HEK293T (cell line): ENCODE measurements at regions not wholly inside any gene's neighbourhood (a gene's known extent, or its start where the extent isn't known, plus 50 kb on each side); places are given as distances from the start of the nearest gene placed in this dataset.

Source experiments
- BHLHE40 ChIP-seq: fragments of 450-650 bp; IDR thresholded peaks from 2 replicates; pipeline ENCODE4 v1.6.1; 2016; ENCODE audit warnings: mild to moderate bottlenecking, moderate library complexity, borderline replicate concordance
- CTBP1 ChIP-seq: fragments of 450-650 bp; IDR thresholded peaks from 2 replicates; pipeline ENCODE4 v1.6.1; 2016; ENCODE audit warnings: borderline replicate concordance
- ELF4 ChIP-seq: fragments of 450-650 bp; IDR thresholded peaks from 2 replicates; pipeline ENCODE4 v1.6.1; 2017; ENCODE audit warnings: antibody characterized with exemption
- FOXK2 ChIP-seq: fragments of 450-650 bp; IDR thresholded peaks from 2 replicates; pipeline ENCODE4 v1.6.1; 2016; ENCODE audit warnings: mild to moderate bottlenecking
- L3MBTL2 ChIP-seq: fragments of 450-650 bp; conservative IDR thresholded peaks from 2 replicates; pipeline ENCODE4 v1.6.1; 2016; ENCODE audit warnings: mild to moderate bottlenecking
- NFRKB ChIP-seq: fragments of 450-650 bp; IDR thresholded peaks from 2 replicates; pipeline ENCODE4 v1.6.1; 2016; ENCODE audit warnings: mild to moderate bottlenecking, moderate library complexity
- SP1 ChIP-seq: fragments of 450-650 bp; IDR thresholded peaks from 2 replicates; pipeline ENCODE4 v1.6.1; 2017
- SUZ12 ChIP-seq: fragments of 450-650 bp; IDR thresholded peaks from 2 replicates; pipeline ENCODE4 v1.6.1; 2016; ENCODE audit warnings: mild to moderate bottlenecking

DNA sequence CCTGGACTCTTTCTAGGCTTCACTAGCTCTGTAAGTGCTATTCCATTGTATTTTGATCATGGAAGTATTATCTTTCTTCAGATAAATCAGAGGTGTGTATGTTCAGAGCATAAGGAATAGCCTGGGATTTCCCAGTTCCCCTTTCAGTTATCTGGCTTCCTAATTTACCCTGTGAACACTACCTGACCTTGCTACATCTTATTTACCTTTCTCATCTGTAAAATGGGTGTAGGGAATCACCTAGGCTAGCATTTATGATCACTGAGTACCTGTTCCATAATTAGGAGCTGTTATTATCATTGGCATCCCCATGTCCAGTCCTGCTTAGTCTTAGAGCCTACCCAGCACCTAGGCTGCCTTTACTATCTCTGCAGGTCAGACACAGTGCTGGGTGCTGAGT, 149.3 kb upstream of the NR2F2 start:
- TF ChIP-seq NFRKB, result no peak
- TF ChIP-seq FOXK2, result no peak
- no peak for TF ChIP-seq CTBP1
- no peak for TF ChIP-seq ELF4
- TF ChIP-seq SP1, result no peak
- no peak for TF ChIP-seq SUZ12
- no peak for TF ChIP-seq BHLHE40
- TF ChIP-seq L3MBTL2, result no peak
